Keratinocyte (primary cell): ENCODE measurements at regions not wholly inside any gene's neighbourhood (a gene's known extent, or its start where the extent isn't known, plus 50 kb on each side); places are given as distances from the start of the nearest gene placed in this dataset.

Experiments used
- CTCF ChIP-seq, 3 experiments: IDR thresholded peaks in 1 of 3; conservative IDR thresholded peaks in 1 of 3; optimal IDR thresholded peaks in 1 of 3; 2 replicates in 2 of 3; 3 replicates in 1 of 3; pipeline versions ENCODE3 to v1.5.1; 2011; ENCODE audit warnings: low read length in 3 of 3, mild to moderate bottlenecking in 3 of 3, moderate library complexity in 2 of 3, control low read depth in 1 of 3, inconsistent platforms in 1 of 3; ENCODE audit not compliant: insufficient read depth in 2 of 3; ENCODE audit errors: extremely low read depth in 1 of 3
- EZH2 ChIP-seq: IDR thresholded peaks from one replicate; pipeline ENCODE4 v1.6.1; 2012; ENCODE audit warnings: inconsistent platforms, mild to moderate bottlenecking, low read length, moderate library complexity

- no peak for TF ChIP-seq CTCF (optimal IDR thresholded peaks at IDR 0.05 in 1 of 3, IDR thresholded peaks at IDR 0.05 in 1 of 3, conservative IDR thresholded peaks at IDR 0.05 in 1 of 3; ENCODE audit: extremely low read depth in 1 of 3, insufficient read depth in 2 of 3, low read length in 3 of 3)
- TF ChIP-seq EZH2 = no peak
These were observed 182.3 kb upstream of the LPP start for GRCh38 chr3:187971629-187972028.
